ENCODE measurements at regions not wholly inside any gene's neighbourhood (a gene's known extent, or its start where the extent isn't known, plus 50 kb on each side); places are given as distances from the start of the nearest gene placed in this dataset.

- DNase-seq = no peak
Observed at GRCh38 chr2:196445991-196446390, 193.5 kb upstream of the CCDC150 start.

GRCh38 chr2:196448407-196449079 is 191.0 kb upstream of the CCDC150 start:
- DNase-seq = no peak

- no peak for DNase-seq
Observed at GRCh38 chr2:196449083-196449482, 190.4 kb upstream of the CCDC150 start.

- DNase-seq = no peak
Observed at GRCh38 chr2:196452758-196453157, 186.8 kb upstream of the CCDC150 start.

- no peak for DNase-seq
Observed at GRCh38 chr2:196453613-196454047, 185.9 kb upstream of the CCDC150 start.

- DNase-seq = no peak
Observed at GRCh38 chr2:196454492-196454891, 185.0 kb upstream of the CCDC150 start.

- DNase-seq = no peak
Observed at GRCh38 chr2:196459539-196459938, 180.0 kb upstream of the CCDC150 start.

GRCh38 chr2:196463706-196464105 is 175.8 kb upstream of the CCDC150 start:
- no peak for DNase-seq

- no peak for DNase-seq
Observed at GRCh38 chr2:196464311-196464710, 175.2 kb upstream of the CCDC150 start.

GRCh38 chr2:196466581-196466980 is 172.9 kb upstream of the CCDC150 start:
- no peak for DNase-seq

GRCh38 chr2:196468394-196468793 is 171.1 kb upstream of the CCDC150 start:
- DNase-seq = no peak

GRCh38 chr2:196473617-196474016 is 165.9 kb upstream of the CCDC150 start:
- no peak for DNase-seq

GRCh38 chr2:196475611-196476010 is 163.9 kb upstream of the CCDC150 start:
- no peak for DNase-seq

- no peak for DNase-seq
Observed at GRCh38 chr2:196478588-196478987, 160.9 kb upstream of the CCDC150 start.

- DNase-seq = no peak
Observed at GRCh38 chr2:196479350-196479749, 160.2 kb upstream of the CCDC150 start.

- no peak for DNase-seq
Observed at GRCh38 chr2:196480653-196481323, 158.7 kb upstream of the CCDC150 start.

GRCh38 chr2:196481324-196481697 is 158.2 kb upstream of the CCDC150 start:
- no peak for DNase-seq

- no peak for DNase-seq
Observed at GRCh38 chr2:196482119-196483065, 157.1 kb upstream of the CCDC150 start.

- DNase-seq = no peak
Observed at GRCh38 chr2:196486146-196486545, 153.4 kb upstream of the CCDC150 start.

- no peak for DNase-seq
Observed at GRCh38 chr2:196487417-196487816, 152.1 kb upstream of the CCDC150 start.

- no peak for DNase-seq
Observed at GRCh38 chr2:196489371-196489770, 150.1 kb upstream of the CCDC150 start.

- no peak for DNase-seq
Observed at GRCh38 chr2:196492946-196493345, 146.6 kb upstream of the CCDC150 start.

- no peak for DNase-seq
Observed at GRCh38 chr2:196498962-196499361, 140.6 kb upstream of the CCDC150 start.

GRCh38 chr2:196499686-196500085 is 139.8 kb upstream of the CCDC150 start:
- no peak for DNase-seq
